SK-N-MC (cell line): ENCODE measurements at regions not wholly inside any gene's neighbourhood (a gene's known extent, or its start where the extent isn't known, plus 50 kb on each side); places are given as distances from the start of the nearest gene placed in this dataset.
"Not testable (repeated sequence)": the region's sequence is repeated elsewhere in the genome, so short reads cannot be mapped to it uniquely, and the experiment has no call there.

Experiments used
- DNase-seq: peaks from one replicate; pipeline ENCODE4 v3.0.0-alpha.2; 2011; ENCODE audit warnings: low read depth, low spot score
- H3K27ac ChIP-seq: fragments of 200-600 bp; sonication (generic); 2 replicates; pipeline ENCODE4 v1.5.1; 2016; ENCODE audit warnings: mixed run types
- H3K36me3 ChIP-seq: fragments of 200-600 bp; sonication (generic); 2 replicates; pipeline ENCODE4 v1.6.1; 2017; ENCODE audit warnings: antibody characterized with exemption, low read length, mixed read lengths; ENCODE audit not compliant: insufficient read depth
- H3K4me3 ChIP-seq: fragments of 200-600 bp; sonication (generic); 2 replicates; pipeline ENCODE4 v1.5.1; 2016
- H3K9ac ChIP-seq: fragments of 200-600 bp; sonication (generic); 2 replicates; pipeline ENCODE4 v1.8.0; 2017; ENCODE audit warnings: mixed run types, mixed read lengths; ENCODE audit not compliant: insufficient read length
- H3K9me3 ChIP-seq: fragments of 200-600 bp; sonication (generic); 2 replicates; pipeline ENCODE4 v1.6.1; 2017; ENCODE audit warnings: low read depth, mild to moderate bottlenecking, antibody characterized with exemption, low read length, moderate library complexity, mixed read lengths
- EZH2 ChIP-seq: fragments of 200-600 bp; sonication (generic); IDR thresholded peaks from one replicate; pipeline ENCODE4 v1.6.1; 2017; ENCODE audit warnings: antibody characterized with exemption
- FOXP2 ChIP-seq: optimal IDR thresholded peaks from 2 replicates; pipeline ENCODE3; 2011; ENCODE audit warnings: mild to moderate bottlenecking, moderate library complexity; ENCODE audit not compliant: insufficient read depth; ENCODE audit errors: extremely low read length, control extremely low read depth
- POLR2AphosphoS5 ChIP-seq: IDR thresholded peaks from 2 replicates; pipeline ENCODE4 v1.6.1; 2012; ENCODE audit warnings: mild to moderate bottlenecking, low read depth, low read length, borderline replicate concordance

GRCh38 chr3:6491768-6492167, 369.1 kb upstream of the GRM7 start:
- TF ChIP-seq FOXP2 (no peak), POLR2AphosphoS5 (no peak), EZH2 (no peak)
- Histone ChIP-seq H3K36me3 (peaks cover 12% of the 10 kb centered on the region; the same call in 1 of the 2 replicates), H3K27ac (no peak overlapping the region), H3K9me3 (no peaks in the 10 kb centered on the region), H3K4me3 (peak overlapping the region; percentile 85), H3K9ac (peak overlapping the region; percentile 95)
- no peak for DNase-seq

DNA sequence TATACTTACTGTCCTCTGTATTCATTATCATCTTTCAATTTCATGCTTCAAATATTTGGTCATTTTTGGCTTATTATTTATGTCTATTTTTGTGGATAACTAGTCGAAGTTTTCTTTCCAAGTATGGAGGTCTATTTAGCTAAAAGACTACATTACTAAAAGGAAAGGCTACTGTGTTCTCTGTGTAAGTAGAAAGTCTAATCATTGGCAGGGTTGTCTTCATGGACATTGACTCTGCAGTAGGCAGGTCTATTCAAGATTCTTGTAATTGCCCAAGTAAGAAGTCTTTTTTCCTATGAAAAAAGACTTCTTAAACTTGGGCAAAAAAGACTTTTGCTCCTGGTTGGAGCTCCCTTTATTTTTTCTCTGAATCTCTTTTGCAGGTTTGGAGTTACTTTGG, 368.6 kb upstream of the GRM7 start:
- Histone ChIP-seq H3K9me3 (no peaks in the 10 kb centered on the region), H3K36me3 (peaks cover 12% of the 10 kb centered on the region; the same call in 1 of the 2 replicates), H3K4me3 (peak overlapping the region; percentile 85), H3K9ac (no peak overlapping the region), H3K27ac (no peak overlapping the region)
- no peak for DNase-seq
- TF ChIP-seq EZH2 (no peak), FOXP2 (no peak), POLR2AphosphoS5 (no peak)

DNA sequence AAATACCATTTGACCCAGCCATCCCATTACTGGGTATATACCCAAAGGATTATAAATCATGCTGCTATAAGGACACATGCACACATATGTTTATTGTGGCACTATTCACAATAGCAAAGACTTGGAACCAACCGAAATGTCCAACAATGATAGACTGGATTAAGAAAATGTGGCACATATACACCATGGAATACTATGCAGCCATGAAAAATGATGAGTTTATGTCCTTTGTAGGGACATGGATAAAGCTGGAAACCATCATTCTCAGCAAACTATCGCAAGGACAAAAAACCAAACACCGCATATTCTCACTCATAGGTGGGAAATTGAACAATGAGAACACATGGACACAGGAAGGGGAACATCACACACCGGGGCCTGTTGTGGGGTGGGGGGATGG, 362.0 kb upstream of the GRM7 start:
- H3K4me3 ChIP-seq, DNase-seq: not testable (repeated sequence)

GRCh38 chr3:6504347-6504746, 356.6 kb upstream of the GRM7 start:
- Histone ChIP-seq H3K36me3 (no peaks in the 10 kb centered on the region), H3K9ac (no peak overlapping the region), H3K4me3 (no peak overlapping the region), H3K27ac (no peak overlapping the region), H3K9me3 (no peaks in the 10 kb centered on the region)
- TF ChIP-seq FOXP2 (no peak), POLR2AphosphoS5 (no peak), EZH2 (no peak)
- DNase-seq = no peak

More for the DNA sequence above, 362.0 kb upstream of the GRM7 start:
- not testable (repeated sequence) for H3K27ac ChIP-seq, H3K9ac ChIP-seq, H3K9me3 ChIP-seq, H3K36me3 ChIP-seq

DNA sequence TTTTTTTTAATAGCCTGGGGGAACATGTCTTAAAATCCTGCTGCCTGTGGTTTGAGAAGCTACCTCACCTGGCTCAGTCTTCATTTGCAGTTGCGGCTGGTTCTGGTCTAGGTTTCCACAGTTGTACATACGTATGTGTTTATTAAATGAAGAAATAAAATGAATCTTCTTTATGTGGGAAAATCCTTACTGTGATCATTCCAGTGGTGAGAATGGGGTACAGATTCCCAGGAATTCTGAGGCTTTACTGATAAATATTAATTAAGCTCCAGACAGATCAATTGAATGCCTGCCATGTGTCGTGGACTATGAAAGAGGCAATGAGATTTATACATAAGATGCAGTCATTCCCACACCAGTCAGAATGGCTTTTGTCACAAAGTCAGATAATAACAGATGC, 356.1 kb upstream of the GRM7 start:
- H3K36me3 ChIP-seq = no peaks in the 10 kb centered on the region
- no peak for TF ChIP-seq POLR2AphosphoS5
- H3K9me3 ChIP-seq = no peaks in the 10 kb centered on the region
- H3K9ac ChIP-seq = no peak overlapping the region
- no peak overlapping the region for H3K4me3 ChIP-seq
- H3K27ac ChIP-seq = no peak overlapping the region
- DNase-seq = no peak

DNA sequence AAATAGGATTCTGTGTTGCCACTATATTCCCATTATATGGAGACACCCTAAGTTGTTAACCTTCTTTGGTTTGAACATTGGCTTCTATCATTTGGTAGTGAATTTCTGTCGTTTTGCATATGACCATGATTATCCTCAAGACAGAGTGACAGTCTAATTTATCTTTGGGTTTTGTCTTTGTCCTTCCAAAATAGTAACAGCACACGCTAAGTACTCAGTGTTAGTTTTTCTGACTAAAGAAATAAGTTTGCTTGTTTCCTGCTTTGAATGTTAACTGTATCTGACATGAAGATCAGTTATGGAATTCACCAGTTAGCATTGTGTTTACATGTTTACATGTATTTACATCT, 352.5 kb upstream of the GRM7 start:
- no peaks in the 10 kb centered on the region for H3K9me3 ChIP-seq
- TF ChIP-seq POLR2AphosphoS5 = no peak
- TF ChIP-seq FOXP2 = no peak
- no peak for TF ChIP-seq EZH2
- H3K27ac ChIP-seq = no peak overlapping the region
- no peak overlapping the region for H3K4me3 ChIP-seq
- H3K9ac ChIP-seq = no peak overlapping the region
- no peak for DNase-seq
- H3K36me3 ChIP-seq = no peaks in the 10 kb centered on the region

GRCh38 chr3:6509576-6509975, 351.3 kb upstream of the GRM7 start:
- no peak overlapping the region for H3K9ac ChIP-seq

DNA sequence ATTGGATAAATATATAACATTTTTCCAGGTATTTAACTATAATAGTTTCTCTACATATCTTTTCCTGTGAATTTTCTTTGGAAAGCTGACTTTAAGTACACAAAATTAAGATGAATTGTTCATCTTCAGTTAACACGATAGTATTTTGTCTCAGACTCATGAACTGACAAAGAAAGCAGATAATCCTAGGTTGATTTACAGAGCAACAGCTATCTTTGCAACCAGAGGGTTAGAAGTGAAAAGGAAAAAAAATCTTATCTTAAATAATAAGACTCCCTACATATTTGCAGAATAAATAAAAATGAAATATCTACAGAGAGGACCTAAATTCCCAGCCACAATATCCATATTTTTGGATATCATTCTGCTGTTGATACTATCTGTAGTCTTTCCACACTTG, 350.2 kb upstream of the GRM7 start:
- Histone ChIP-seq H3K9me3 (no peaks in the 10 kb centered on the region), H3K36me3 (no peaks in the 10 kb centered on the region), H3K27ac (no peak overlapping the region), H3K9ac (no peak overlapping the region), H3K4me3 (no peak overlapping the region)
- DNase-seq = no peak
- no peak for TF ChIP-seq POLR2AphosphoS5
- TF ChIP-seq FOXP2 = no peak
- TF ChIP-seq EZH2 = no peak

More at GRCh38 chr3:6509576-6509975, 351.3 kb upstream of the GRM7 start:
- DNase-seq = no peak
- no peak for TF ChIP-seq FOXP2
- no peaks in the 10 kb centered on the region for H3K36me3 ChIP-seq
- H3K4me3 ChIP-seq = no peak overlapping the region
- no peak overlapping the region for H3K27ac ChIP-seq
- H3K9me3 ChIP-seq = no peaks in the 10 kb centered on the region

GRCh38 chr3:6512172-6512800, 348.6 kb upstream of the GRM7 start:
- Histone ChIP-seq H3K27ac (no peak overlapping the region), H3K9ac (no peak overlapping the region), H3K9me3 (no peaks in the 10 kb centered on the region), H3K36me3 (no peaks in the 10 kb centered on the region), H3K4me3 (no peak overlapping the region)
- TF ChIP-seq FOXP2 = no peak
- TF ChIP-seq POLR2AphosphoS5 = no peak
- no peak for TF ChIP-seq EZH2
- DNase-seq = no peak
